ENCODE measurements at regions not wholly inside any gene's neighbourhood (a gene's known extent, or its start where the extent isn't known, plus 50 kb on each side); places are given as distances from the start of the nearest gene placed in this dataset.

- no peak for TF ChIP-seq SP3 (tag by site-specific recombination; IDR thresholded peaks at IDR 0.05)
- no peak for TF ChIP-seq ZNF521 (tag by site-specific recombination; IDR thresholded peaks at IDR 0.05)
- no peak for TF ChIP-seq ZBTB17 (tag by site-specific recombination; IDR thresholded peaks at IDR 0.05)
- TF ChIP-seq, protein P1, sequence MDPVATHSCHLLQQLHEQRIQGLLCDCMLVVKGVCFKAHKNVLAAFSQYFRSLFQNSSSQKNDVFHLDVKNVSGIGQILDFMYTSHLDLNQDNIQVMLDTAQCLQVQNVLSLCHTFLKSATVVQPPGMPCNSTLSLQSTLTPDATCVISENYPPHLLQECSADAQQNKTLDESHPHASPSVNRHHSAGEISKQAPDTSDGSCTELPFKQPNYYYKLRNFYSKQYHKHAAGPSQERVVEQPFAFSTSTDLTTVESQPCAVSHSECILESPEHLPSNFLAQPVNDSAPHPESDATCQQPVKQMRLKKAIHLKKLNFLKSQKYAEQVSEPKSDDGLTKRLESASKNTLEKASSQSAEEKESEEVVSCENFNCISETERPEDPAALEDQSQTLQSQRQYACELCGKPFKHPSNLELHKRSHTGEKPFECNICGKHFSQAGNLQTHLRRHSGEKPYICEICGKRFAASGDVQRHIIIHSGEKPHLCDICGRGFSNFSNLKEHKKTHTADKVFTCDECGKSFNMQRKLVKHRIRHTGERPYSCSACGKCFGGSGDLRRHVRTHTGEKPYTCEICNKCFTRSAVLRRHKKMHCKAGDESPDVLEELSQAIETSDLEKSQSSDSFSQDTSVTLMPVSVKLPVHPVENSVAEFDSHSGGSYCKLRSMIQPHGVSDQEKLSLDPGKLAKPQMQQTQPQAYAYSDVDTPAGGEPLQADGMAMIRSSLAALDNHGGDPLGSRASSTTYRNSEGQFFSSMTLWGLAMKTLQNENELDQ (tag by site-specific recombination; IDR thresholded peaks at IDR 0.05; ENCODE audit: low read depth): no peak
These were observed 161.6 kb upstream of the PWP1 start (continued) for GRCh38 chr12:107523775-107524535.

DNA sequence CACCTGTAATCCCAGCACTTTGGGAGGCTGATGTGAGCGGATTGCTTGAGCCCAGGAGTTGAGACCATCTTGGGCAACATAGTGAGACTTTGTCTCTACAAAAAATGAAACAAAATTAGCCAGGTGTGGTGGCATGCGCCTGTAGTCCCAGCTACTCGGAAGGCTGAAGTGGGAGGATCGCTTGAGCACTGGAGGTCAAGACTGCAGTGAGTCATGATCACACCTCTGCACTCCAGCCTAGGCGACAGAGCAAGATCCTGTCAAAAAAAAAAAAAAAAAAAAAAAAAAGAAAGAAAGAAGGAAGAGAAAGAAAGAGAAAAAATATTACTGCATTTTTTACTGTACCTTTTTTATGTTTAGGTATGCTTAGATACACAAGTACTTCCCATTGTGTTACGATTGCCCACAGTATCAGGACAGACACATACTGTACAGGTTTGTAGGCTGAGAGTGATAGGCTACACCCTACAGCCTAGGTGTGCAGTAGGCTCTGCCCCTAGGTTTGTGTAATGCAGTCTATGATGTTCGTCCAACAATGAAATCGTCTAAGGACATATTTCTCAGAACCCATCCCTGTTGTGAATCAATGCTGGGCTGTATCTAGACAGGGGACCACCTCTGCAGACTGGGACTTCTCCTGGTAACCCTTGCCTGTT is 160.4 kb upstream of the PWP1 start:
- Histone ChIP-seq H3K36me3 (ENCODE audit: control insufficient read depth in 2 of 2, insufficient read depth in 1 of 2, low read length in 2 of 2) (no peaks in the 10 kb centered on the region), H3K4me1 (ENCODE audit: control insufficient read depth, insufficient read depth, low read length) (peaks cover 3% of the 10 kb centered on the region; the same call in 1 of the 2 replicates), H3K9me3 (ENCODE audit: control insufficient read depth, insufficient read depth, low read depth, low read length) (no peaks in the 10 kb centered on the region), H3K27ac (ENCODE audit: extremely low read depth, low read depth, low read length) (no peak overlapping the region), H3K4me3 (ENCODE audit: low read depth, low read length) (no peak overlapping the region)
- ChIA-PET POLR2A (no interaction called here), CTCF (no interaction called here)
- TF ChIP-seq, protein P2, sequence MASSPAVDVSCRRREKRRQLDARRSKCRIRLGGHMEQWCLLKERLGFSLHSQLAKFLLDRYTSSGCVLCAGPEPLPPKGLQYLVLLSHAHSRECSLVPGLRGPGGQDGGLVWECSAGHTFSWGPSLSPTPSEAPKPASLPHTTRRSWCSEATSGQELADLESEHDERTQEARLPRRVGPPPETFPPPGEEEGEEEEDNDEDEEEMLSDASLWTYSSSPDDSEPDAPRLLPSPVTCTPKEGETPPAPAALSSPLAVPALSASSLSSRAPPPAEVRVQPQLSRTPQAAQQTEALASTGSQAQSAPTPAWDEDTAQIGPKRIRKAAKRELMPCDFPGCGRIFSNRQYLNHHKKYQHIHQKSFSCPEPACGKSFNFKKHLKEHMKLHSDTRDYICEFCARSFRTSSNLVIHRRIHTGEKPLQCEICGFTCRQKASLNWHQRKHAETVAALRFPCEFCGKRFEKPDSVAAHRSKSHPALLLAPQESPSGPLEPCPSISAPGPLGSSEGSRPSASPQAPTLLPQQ (tag by site-specific recombination; IDR thresholded peaks at IDR 0.05): no peak
- no peak for TF ChIP-seq ZNF529 (tag by site-specific recombination; IDR thresholded peaks at IDR 0.05; ENCODE audit: insufficient replicate concordance)
- no peak for TF ChIP-seq ZNF560 (tag by site-specific recombination; IDR thresholded peaks at IDR 0.05; ENCODE audit: borderline replicate concordance)
- no peak for TF ChIP-seq MZF1 (tag by site-specific recombination; IDR thresholded peaks at IDR 0.05; ENCODE audit: borderline replicate concordance)
- no peak for TF ChIP-seq ZBTB20 (tag by site-specific recombination; IDR thresholded peaks at IDR 0.05)
- no peak for TF ChIP-seq TRIM28 (IDR thresholded peaks at IDR 0.05; ENCODE audit: borderline replicate concordance, low read length)
- no peak for TF ChIP-seq ZNF501 (tag by site-specific recombination; IDR thresholded peaks at IDR 0.05)
- no peak for TF ChIP-seq ZFP3 (tag by site-specific recombination; IDR thresholded peaks at IDR 0.05; ENCODE audit: low read depth)
- no peak for TF ChIP-seq ZBTB21 (tag by site-specific recombination; IDR thresholded peaks at IDR 0.05)
- TF ChIP-seq IKZF3 (tag by site-specific recombination; IDR thresholded peaks at IDR 0.05): no peak
- TF ChIP-seq, protein P3, sequence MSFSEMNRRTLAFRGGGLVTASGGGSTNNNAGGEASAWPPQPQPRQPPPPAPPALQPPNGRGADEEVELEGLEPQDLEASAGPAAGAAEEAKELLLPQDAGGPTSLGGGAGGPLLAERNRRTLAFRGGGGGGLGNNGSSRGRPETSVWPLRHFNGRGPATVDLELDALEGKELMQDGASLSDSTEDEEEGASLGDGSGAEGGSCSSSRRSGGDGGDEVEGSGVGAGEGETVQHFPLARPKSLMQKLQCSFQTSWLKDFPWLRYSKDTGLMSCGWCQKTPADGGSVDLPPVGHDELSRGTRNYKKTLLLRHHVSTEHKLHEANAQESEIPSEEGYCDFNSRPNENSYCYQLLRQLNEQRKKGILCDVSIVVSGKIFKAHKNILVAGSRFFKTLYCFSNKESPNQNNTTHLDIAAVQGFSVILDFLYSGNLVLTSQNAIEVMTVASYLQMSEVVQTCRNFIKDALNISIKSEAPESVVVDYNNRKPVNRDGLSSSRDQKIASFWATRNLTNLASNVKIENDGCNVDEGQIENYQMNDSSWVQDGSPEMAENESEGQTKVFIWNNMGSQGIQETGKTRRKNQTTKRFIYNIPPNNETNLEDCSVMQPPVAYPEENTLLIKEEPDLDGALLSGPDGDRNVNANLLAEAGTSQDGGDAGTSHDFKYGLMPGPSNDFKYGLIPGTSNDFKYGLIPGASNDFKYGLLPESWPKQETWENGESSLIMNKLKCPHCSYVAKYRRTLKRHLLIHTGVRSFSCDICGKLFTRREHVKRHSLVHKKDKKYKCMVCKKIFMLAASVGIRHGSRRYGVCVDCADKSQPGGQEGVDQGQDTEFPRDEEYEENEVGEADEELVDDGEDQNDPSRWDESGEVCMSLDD (tag by site-specific recombination; IDR thresholded peaks at IDR 0.05): no peak
- no peak for TF ChIP-seq OSR2 (tag by site-specific recombination; IDR thresholded peaks at IDR 0.05)
